ENCODE measurements at regions not wholly inside any gene's neighbourhood (a gene's known extent, or its start where the extent isn't known, plus 50 kb on each side); places are given as distances from the start of the nearest gene placed in this dataset.
"Not testable (repeated sequence)": the region's sequence is repeated elsewhere in the genome, so short reads cannot be mapped to it uniquely, and the experiment has no call there.

- TF ChIP-seq, protein P1, sequence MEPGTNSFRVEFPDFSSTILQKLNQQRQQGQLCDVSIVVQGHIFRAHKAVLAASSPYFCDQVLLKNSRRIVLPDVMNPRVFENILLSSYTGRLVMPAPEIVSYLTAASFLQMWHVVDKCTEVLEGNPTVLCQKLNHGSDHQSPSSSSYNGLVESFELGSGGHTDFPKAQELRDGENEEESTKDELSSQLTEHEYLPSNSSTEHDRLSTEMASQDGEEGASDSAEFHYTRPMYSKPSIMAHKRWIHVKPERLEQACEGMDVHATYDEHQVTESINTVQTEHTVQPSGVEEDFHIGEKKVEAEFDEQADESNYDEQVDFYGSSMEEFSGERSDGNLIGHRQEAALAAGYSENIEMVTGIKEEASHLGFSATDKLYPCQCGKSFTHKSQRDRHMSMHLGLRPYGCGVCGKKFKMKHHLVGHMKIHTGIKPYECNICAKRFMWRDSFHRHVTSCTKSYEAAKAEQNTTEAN (CRISPR knock-in tag; IDR thresholded peaks at IDR 0.05): not testable (repeated sequence)
- TF ChIP-seq, protein P2, sequence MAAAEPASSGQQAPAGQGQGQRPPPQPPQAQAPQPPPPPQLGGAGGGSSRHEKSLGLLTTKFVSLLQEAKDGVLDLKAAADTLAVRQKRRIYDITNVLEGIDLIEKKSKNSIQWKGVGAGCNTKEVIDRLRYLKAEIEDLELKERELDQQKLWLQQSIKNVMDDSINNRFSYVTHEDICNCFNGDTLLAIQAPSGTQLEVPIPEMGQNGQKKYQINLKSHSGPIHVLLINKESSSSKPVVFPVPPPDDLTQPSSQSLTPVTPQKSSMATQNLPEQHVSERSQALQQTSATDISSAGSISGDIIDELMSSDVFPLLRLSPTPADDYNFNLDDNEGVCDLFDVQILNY (CRISPR knock-in tag; IDR thresholded peaks at IDR 0.05): not testable (repeated sequence)
- not testable (repeated sequence) for TF ChIP-seq TEAD4 (CRISPR knock-in tag; IDR thresholded peaks at IDR 0.05); USF2 (CRISPR knock-in tag; IDR thresholded peaks at IDR 0.05); TCF7 (CRISPR knock-in tag; IDR thresholded peaks at IDR 0.05; ENCODE audit: low read depth); HMGXB4 (CRISPR knock-in tag; IDR thresholded peaks at IDR 0.05); PRRX2 (CRISPR knock-in tag; IDR thresholded peaks at IDR 0.05); ZNF263 (CRISPR knock-in tag; IDR thresholded peaks at IDR 0.05; ENCODE audit: low read depth); NR2C2 (CRISPR knock-in tag; IDR thresholded peaks at IDR 0.05); MAX (CRISPR knock-in tag; IDR thresholded peaks at IDR 0.05)
- TF ChIP-seq, protein P3, sequence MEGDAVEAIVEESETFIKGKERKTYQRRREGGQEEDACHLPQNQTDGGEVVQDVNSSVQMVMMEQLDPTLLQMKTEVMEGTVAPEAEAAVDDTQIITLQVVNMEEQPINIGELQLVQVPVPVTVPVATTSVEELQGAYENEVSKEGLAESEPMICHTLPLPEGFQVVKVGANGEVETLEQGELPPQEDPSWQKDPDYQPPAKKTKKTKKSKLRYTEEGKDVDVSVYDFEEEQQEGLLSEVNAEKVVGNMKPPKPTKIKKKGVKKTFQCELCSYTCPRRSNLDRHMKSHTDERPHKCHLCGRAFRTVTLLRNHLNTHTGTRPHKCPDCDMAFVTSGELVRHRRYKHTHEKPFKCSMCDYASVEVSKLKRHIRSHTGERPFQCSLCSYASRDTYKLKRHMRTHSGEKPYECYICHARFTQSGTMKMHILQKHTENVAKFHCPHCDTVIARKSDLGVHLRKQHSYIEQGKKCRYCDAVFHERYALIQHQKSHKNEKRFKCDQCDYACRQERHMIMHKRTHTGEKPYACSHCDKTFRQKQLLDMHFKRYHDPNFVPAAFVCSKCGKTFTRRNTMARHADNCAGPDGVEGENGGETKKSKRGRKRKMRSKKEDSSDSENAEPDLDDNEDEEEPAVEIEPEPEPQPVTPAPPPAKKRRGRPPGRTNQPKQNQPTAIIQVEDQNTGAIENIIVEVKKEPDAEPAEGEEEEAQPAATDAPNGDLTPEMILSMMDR (IDR thresholded peaks at IDR 0.05): not testable (repeated sequence)
- TF ChIP-seq, protein P4, sequence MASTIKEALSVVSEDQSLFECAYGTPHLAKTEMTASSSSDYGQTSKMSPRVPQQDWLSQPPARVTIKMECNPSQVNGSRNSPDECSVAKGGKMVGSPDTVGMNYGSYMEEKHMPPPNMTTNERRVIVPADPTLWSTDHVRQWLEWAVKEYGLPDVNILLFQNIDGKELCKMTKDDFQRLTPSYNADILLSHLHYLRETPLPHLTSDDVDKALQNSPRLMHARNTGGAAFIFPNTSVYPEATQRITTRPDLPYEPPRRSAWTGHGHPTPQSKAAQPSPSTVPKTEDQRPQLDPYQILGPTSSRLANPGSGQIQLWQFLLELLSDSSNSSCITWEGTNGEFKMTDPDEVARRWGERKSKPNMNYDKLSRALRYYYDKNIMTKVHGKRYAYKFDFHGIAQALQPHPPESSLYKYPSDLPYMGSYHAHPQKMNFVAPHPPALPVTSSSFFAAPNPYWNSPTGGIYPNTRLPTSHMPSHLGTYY (CRISPR knock-in tag; IDR thresholded peaks at IDR 0.05): not testable (repeated sequence)
- TF ChIP-seq, protein P5, sequence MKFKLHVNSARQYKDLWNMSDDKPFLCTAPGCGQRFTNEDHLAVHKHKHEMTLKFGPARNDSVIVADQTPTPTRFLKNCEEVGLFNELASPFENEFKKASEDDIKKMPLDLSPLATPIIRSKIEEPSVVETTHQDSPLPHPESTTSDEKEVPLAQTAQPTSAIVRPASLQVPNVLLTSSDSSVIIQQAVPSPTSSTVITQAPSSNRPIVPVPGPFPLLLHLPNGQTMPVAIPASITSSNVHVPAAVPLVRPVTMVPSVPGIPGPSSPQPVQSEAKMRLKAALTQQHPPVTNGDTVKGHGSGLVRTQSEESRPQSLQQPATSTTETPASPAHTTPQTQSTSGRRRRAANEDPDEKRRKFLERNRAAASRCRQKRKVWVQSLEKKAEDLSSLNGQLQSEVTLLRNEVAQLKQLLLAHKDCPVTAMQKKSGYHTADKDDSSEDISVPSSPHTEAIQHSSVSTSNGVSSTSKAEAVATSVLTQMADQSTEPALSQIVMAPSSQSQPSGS (CRISPR knock-in tag; IDR thresholded peaks at IDR 0.05; ENCODE audit: borderline replicate concordance, low read depth): not testable (repeated sequence)
These were observed 224.4 kb upstream of the TBX18 start for GRCh38 chr6:84988766-84989165.

Measured in WTC11 (cell line).